Vagina (tissue), 2 donors: ENCODE measurements at regions not wholly inside any gene's neighbourhood (a gene's known extent, or its start where the extent isn't known, plus 50 kb on each side); places are given as distances from the start of the nearest gene placed in this dataset.

ENCODE experiments used
- DNase-seq, 2 donors: peaks; one replicate each; pipeline ENCODE4 v3.0.0-alpha.2; 2017; ENCODE audit errors: extremely low spot score in 2 of 2
- H3K27ac ChIP-seq: fragments of 200-600 bp; sonication (generic); one replicate; pipeline ENCODE4 v1.5.1; 2019
- H3K27me3 ChIP-seq: fragments of 200-600 bp; sonication (generic); one replicate; pipeline ENCODE4 v1.5.1; 2019
- H3K36me3 ChIP-seq, 2 donors: fragments of 200-600 bp; sonication (generic); one replicate each; pipeline ENCODE4 v1.5.1; 2017 to 2019
- H3K4me1 ChIP-seq: fragments of 200-600 bp; sonication (generic); one replicate; pipeline ENCODE4 v1.5.1; 2019
- H3K4me3 ChIP-seq, 2 donors: fragments of 200-600 bp; sonication (generic); 1 replicate in 1 of 2; 2 replicates in 1 of 2; pipeline ENCODE4 v1.5.1; 2016 to 2019
- H3K9me3 ChIP-seq: fragments of 200-600 bp; sonication (generic); one replicate; pipeline ENCODE4 v1.5.1; 2019
- POLR2A ChIP-seq, 2 donors: fragments of 450-650 bp; IDR thresholded peaks; one replicate each; pipeline ENCODE4 v1.6.1; 2017; ENCODE audit warnings: antibody characterized with exemption in 2 of 2, mild to moderate bottlenecking in 2 of 2, moderate library complexity in 2 of 2
- POLR2AphosphoS5 ChIP-seq, 2 donors: sonication (generic); formaldehyde crosslinking; IDR thresholded peaks; one replicate each; pipeline ENCODE4 v1.9.0; 2017; ENCODE audit warnings: antibody characterized with exemption in 2 of 2, mild to moderate bottlenecking in 2 of 2, low read depth in 1 of 2; ENCODE audit not compliant: insufficient read depth in 1 of 2
- intact Hi-C: fragments of 100-400 bp; cut with DNase I; formaldehyde crosslinking; loops from one replicate; pipeline ENCODE4 v1.15.1; 2023
- TF ChIP-seq, protein P1 (sequence below), 3 experiments: fragments of 450-650 bp in 2 of 3; fragments of 200-600 bp in 1 of 3; sonication (generic) in 1 of 3; IDR thresholded peaks; one replicate each; pipeline ENCODE4 v1.5.1; 2017 to 2019; ENCODE audit warnings: antibody characterized with exemption in 3 of 3, mild to moderate bottlenecking in 2 of 3, moderate library complexity in 2 of 3

DNA sequence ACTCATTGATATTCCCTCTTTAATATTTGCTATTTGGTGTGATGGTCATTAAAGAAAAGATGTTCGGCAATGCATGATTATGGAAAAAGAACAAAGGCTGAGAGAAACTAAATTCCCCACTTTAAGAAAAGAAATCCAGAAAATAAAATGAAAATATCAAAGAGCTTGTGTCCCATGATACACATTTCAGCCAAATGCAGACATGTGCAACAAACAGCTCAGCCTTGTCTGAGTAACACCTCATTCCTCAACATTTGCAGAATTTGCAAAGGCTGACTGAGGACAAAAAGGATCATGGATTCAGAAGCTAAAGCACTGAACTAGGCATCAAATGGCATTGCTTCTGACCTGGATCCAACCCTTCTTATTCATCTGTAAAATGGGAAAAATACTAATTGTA, 281.0 kb downstream of the RAB28 start:
- no peak for DNase-seq
- H3K27ac ChIP-seq = no peak overlapping the region
- H3K9me3 ChIP-seq = no peaks in the 10 kb centered on the region
- no peaks in the 10 kb centered on the region for H3K36me3 ChIP-seq
- intact Hi-C loops = loop anchor here (5.0 kb wide), 1 partner anchor 294 kb away; no protein-coding TSS in a partner anchor
- H3K27me3 ChIP-seq = no peaks in the 10 kb centered on the region
- H3K4me1 ChIP-seq = no peaks in the 10 kb centered on the region
- no peak for TF ChIP-seq POLR2A (IDR thresholded peaks at IDR 0.05)
- TF ChIP-seq, protein P1, sequence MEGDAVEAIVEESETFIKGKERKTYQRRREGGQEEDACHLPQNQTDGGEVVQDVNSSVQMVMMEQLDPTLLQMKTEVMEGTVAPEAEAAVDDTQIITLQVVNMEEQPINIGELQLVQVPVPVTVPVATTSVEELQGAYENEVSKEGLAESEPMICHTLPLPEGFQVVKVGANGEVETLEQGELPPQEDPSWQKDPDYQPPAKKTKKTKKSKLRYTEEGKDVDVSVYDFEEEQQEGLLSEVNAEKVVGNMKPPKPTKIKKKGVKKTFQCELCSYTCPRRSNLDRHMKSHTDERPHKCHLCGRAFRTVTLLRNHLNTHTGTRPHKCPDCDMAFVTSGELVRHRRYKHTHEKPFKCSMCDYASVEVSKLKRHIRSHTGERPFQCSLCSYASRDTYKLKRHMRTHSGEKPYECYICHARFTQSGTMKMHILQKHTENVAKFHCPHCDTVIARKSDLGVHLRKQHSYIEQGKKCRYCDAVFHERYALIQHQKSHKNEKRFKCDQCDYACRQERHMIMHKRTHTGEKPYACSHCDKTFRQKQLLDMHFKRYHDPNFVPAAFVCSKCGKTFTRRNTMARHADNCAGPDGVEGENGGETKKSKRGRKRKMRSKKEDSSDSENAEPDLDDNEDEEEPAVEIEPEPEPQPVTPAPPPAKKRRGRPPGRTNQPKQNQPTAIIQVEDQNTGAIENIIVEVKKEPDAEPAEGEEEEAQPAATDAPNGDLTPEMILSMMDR (IDR thresholded peaks at IDR 0.05) = no peak
- TF ChIP-seq POLR2AphosphoS5 (IDR thresholded peaks at IDR 0.05; ENCODE audit: insufficient read depth in 1 of 2, low read depth in 1 of 2) = no peak
- no peak overlapping the region for H3K4me3 ChIP-seq

DNA sequence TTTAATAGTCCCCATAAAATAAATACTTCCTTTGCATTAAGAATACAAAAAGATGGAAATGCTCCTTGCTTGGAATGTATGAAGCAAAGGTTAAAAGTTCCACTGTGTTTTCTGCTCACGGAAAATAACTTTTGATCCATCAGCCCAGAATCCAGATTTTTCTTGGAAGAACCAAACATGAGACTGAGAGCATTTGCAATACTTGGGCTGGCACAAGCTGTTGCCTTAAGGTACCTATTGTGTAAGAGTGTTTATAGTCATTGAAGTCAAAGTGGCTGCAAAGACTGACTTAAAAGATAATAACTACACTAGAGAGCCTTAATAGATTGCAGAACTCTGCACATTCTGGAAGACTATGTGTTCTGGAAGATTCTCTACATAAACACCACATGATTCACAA, 281.4 kb downstream of the RAB28 start:
- H3K36me3 ChIP-seq = no peaks in the 10 kb centered on the region
- H3K4me3 ChIP-seq = no peak overlapping the region
- no peak overlapping the region for H3K27ac ChIP-seq
- H3K4me1 ChIP-seq = no peaks in the 10 kb centered on the region
- TF ChIP-seq, protein P1 (IDR thresholded peaks at IDR 0.05) = no peak
- TF ChIP-seq POLR2AphosphoS5 (IDR thresholded peaks at IDR 0.05; ENCODE audit: insufficient read depth in 1 of 2, low read depth in 1 of 2) (no peak), POLR2A (IDR thresholded peaks at IDR 0.05) (no peak)
- no peak for DNase-seq
- intact Hi-C loops = loop anchor here (5.0 kb wide), 1 partner anchor 295 kb away; no protein-coding TSS in a partner anchor
- H3K27me3 ChIP-seq = no peaks in the 10 kb centered on the region
- no peaks in the 10 kb centered on the region for H3K9me3 ChIP-seq

DNA sequence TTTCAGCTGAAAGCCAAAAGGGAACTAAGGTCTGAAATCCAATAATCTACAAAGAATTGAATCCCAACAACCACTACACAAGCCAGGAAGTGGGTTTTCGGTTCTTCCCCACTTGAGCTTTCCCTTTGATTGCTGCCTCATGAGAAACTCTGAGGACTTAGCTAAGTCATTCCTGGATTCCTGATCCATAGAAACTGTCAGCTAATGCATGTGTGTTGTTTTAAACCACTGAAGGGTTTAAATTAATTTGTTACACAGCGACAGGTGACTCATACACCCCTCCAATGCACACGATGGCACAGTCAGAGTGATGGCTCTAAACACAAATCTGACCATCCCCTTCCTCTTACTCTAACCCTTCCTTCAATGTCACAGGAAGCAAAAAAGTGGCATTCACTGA, 282.9 kb downstream of the RAB28 start:
- H3K4me1 ChIP-seq = no peaks in the 10 kb centered on the region
- DNase-seq = no peak
- no peaks in the 10 kb centered on the region for H3K27me3 ChIP-seq
- TF ChIP-seq, protein P1 (IDR thresholded peaks at IDR 0.05) = no peak
- TF ChIP-seq POLR2A (IDR thresholded peaks at IDR 0.05) (no peak), POLR2AphosphoS5 (IDR thresholded peaks at IDR 0.05; ENCODE audit: insufficient read depth in 1 of 2, low read depth in 1 of 2) (no peak)
- H3K9me3 ChIP-seq = no peaks in the 10 kb centered on the region
- no peaks in the 10 kb centered on the region for H3K36me3 ChIP-seq
- H3K27ac ChIP-seq = no peak overlapping the region
- intact Hi-C loops = loop anchor here (5.0 kb wide), 1 partner anchor 296 kb away; no protein-coding TSS in a partner anchor
- H3K4me3 ChIP-seq = no peak overlapping the region

DNA sequence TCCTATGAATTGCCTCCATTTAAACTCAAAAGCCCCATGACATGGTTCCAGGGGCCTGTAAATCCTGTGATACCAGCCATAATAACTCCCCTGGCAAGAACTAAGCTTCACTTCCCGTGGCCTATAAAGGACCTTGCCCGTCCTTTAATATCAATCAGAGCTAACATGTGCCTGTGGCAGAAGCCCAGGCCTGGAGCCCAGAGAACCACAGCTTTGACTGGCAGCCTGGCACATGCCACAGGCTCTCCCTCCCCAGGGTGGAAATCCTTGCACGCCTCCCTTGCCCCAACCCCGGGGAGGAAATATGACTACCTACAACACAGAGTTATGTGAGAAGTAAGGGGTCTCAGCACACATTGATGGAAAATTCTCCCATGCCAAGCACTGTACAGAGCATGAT, 287.4 kb downstream of the RAB28 start:
- Histone ChIP-seq H3K27me3 (no peaks in the 10 kb centered on the region), H3K9me3 (no peaks in the 10 kb centered on the region), H3K27ac (no peak overlapping the region), H3K4me3 (no peak overlapping the region), H3K36me3 (no peaks in the 10 kb centered on the region), H3K4me1 (no peaks in the 10 kb centered on the region)
- TF ChIP-seq, protein P1 (IDR thresholded peaks at IDR 0.05) = no peak
- TF ChIP-seq POLR2A (IDR thresholded peaks at IDR 0.05) = no peak
- no peak for TF ChIP-seq POLR2AphosphoS5 (IDR thresholded peaks at IDR 0.05; ENCODE audit: insufficient read depth in 1 of 2, low read depth in 1 of 2)
- intact Hi-C loops = no loop called here
- no peak for DNase-seq

DNA sequence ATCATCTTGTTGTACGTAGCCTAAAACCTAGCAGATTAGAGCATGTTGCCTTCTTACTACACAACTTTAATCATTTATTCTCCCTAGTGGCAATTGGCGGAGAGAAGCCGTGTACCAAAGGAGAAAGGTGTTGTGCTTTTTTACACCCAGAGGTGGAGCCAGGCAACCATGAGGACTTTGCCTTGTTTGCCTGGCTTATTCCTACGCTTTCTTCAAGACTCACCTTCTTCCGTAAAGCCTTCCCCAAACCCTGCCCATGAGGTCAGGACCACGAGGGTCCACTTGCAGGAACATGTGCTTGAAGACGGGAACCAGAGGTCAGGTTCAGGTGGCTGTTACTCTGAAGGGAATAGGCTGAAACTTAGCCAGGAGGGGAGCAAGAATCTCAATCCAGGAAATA, 290.5 kb downstream of the RAB28 start:
- no peaks in the 10 kb centered on the region for H3K4me1 ChIP-seq

More for the DNA sequence above, 290.5 kb downstream of the RAB28 start:
- intact Hi-C loops = no loop called here
- no peak for DNase-seq
- H3K27me3 ChIP-seq = no peaks in the 10 kb centered on the region
- TF ChIP-seq, protein P1 (IDR thresholded peaks at IDR 0.05) = no peak
- no peak for TF ChIP-seq POLR2A (IDR thresholded peaks at IDR 0.05)
- TF ChIP-seq POLR2AphosphoS5 (IDR thresholded peaks at IDR 0.05; ENCODE audit: insufficient read depth in 1 of 2, low read depth in 1 of 2) = no peak
- no peak overlapping the region for H3K27ac ChIP-seq
- no peaks in the 10 kb centered on the region for H3K36me3 ChIP-seq
- no peaks in the 10 kb centered on the region for H3K9me3 ChIP-seq
- H3K4me3 ChIP-seq = no peak overlapping the region
